Smooth muscle cell (in vitro differentiated cells): ENCODE measurements at regions not wholly inside any gene's neighbourhood (a gene's known extent, or its start where the extent isn't known, plus 50 kb on each side); places are given as distances from the start of the nearest gene placed in this dataset.

Experiments
- DNase-seq: peaks from one replicate; lab custom pipeline; 2025; ENCODE audit not compliant: unreplicated experiment; lab: John Stamatoyannopoulos, UW
- H2AFZ ChIP-seq: fragments of 200-600 bp; sonication (generic); 2 replicates; pipeline ENCODE4 v1.6.0; 2016; ENCODE audit warnings: antibody characterized with exemption, low read depth, mild to moderate bottlenecking
- H3F3A ChIP-seq: fragments of 200-600 bp; sonication (generic); 2 replicates; pipeline ENCODE4 v1.6.0; 2017; ENCODE audit warnings: antibody characterized with exemption, low read depth
- H3K27ac ChIP-seq: fragments of 200-600 bp; sonication (generic); 2 replicates; pipeline ENCODE4 v1.5.1; 2016; ENCODE audit warnings: low read depth, mild to moderate bottlenecking
- H3K27me3 ChIP-seq: fragments of 200-600 bp; sonication (generic); 2 replicates; pipeline ENCODE4 v1.6.1; 2016; ENCODE audit warnings: low read depth, mild to moderate bottlenecking
- H3K36me3 ChIP-seq: fragments of 200-600 bp; sonication (generic); 2 replicates; pipeline ENCODE4 v1.5.1; 2016; ENCODE audit warnings: low read depth
- H3K4me1 ChIP-seq: fragments of 200-600 bp; sonication (generic); 2 replicates; pipeline ENCODE4 v1.5.1; 2016; ENCODE audit warnings: low read depth
- H3K4me2 ChIP-seq: fragments of 200-600 bp; sonication (generic); 2 replicates; pipeline ENCODE4 v1.6.0; 2016; ENCODE audit warnings: mild to moderate bottlenecking
- H3K4me3 ChIP-seq: fragments of 200-600 bp; sonication (generic); 2 replicates; pipeline ENCODE4 v1.5.1; 2016; ENCODE audit warnings: mild to moderate bottlenecking
- H3K79me2 ChIP-seq: fragments of 200-600 bp; sonication (generic); 2 replicates; pipeline ENCODE4 v1.6.0; 2016; ENCODE audit warnings: low read depth, mild to moderate bottlenecking
- H3K9ac ChIP-seq: fragments of 200-600 bp; sonication (generic); 2 replicates; pipeline ENCODE4 v1.6.0; 2016; ENCODE audit warnings: low read depth
- H3K9me3 ChIP-seq: fragments of 200-600 bp; sonication (generic); replicated peaks from 2 replicates; pipeline ENCODE4 v1.5.1; 2016; ENCODE audit warnings: low read depth
- H4K20me1 ChIP-seq: fragments of 200-600 bp; sonication (generic); 2 replicates; pipeline ENCODE4 v1.6.0; 2016; ENCODE audit warnings: low read depth
- WGBS: methylation state at CpG from one replicate; pipeline ENCODE4 v1.1.7; 2016; ENCODE audit warnings: low lambda C conversion rate; 5-methylcytosine and 5-hydroxymethylcytosine counted together
- TF ChIP-seq, protein P1 (sequence below): fragments of 200-600 bp; sonication (generic); IDR thresholded peaks from 2 replicates; pipeline ENCODE4 v1.5.1; 2017; ENCODE audit warnings: borderline replicate concordance, mild to moderate bottlenecking, antibody characterized with exemption; ENCODE audit not compliant: insufficient read depth, poor library complexity, severe bottlenecking

- Histone ChIP-seq H3K36me3 (no peaks in the 10 kb centered on the region), H3K27ac (no peak overlapping the region)
- 89% methylated on average over 3 of the region's 3 CpGs for WGBS
These were observed 454.1 kb upstream of the RGMA start for GRCh38 chr15:93543093-93543492.

DNA sequence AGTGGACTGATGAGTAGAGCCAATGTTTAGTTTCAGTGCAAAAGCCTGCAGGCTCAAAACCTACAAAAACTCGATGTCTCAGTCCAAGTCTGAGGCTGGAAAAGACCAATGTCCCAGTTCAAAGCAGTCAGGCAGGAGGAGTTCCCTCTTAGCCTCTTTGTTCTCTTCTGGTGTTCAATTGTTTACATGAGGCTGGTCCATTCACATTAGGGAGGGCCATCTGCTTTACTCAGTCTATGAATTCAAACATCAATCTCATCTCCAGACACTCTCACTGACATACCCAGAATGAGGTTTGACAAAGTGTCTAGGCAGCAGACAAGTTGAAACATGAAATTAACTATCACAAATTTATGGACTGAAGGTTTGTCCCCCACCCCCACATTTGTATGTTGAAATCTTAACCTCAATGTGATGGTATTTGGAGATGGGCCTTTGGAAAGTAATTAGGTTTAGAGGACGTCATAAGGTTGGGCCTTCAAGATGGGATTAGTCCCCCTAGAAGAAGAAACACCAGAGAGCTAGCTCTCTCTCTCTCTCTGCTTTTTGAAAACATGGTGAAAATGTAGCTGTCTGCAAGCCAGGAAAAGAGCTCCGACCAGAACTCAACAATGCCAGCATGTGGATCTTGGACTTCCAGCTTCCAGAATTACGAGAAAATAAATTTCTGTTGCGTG lies 438.5 kb upstream of the RGMA start:
- no peaks in the 10 kb centered on the region for H3F3A ChIP-seq
- no peak overlapping the region for H3K4me3 ChIP-seq
- H2AFZ ChIP-seq: no peak overlapping the region
- H3K9ac ChIP-seq: no peak overlapping the region
- no peaks in the 10 kb centered on the region for H3K9me3 ChIP-seq
- no peaks in the 10 kb centered on the region for H4K20me1 ChIP-seq
- H3K4me1 ChIP-seq: no peaks in the 10 kb centered on the region
- 80% methylated on average over 5 of the region's 5 CpGs for WGBS
- H3K36me3 ChIP-seq: no peaks in the 10 kb centered on the region
- H3K79me2 ChIP-seq: no peaks in the 10 kb centered on the region
- no peak overlapping the region for H3K27ac ChIP-seq
- DNase-seq: no peak
- TF ChIP-seq, protein P1, sequence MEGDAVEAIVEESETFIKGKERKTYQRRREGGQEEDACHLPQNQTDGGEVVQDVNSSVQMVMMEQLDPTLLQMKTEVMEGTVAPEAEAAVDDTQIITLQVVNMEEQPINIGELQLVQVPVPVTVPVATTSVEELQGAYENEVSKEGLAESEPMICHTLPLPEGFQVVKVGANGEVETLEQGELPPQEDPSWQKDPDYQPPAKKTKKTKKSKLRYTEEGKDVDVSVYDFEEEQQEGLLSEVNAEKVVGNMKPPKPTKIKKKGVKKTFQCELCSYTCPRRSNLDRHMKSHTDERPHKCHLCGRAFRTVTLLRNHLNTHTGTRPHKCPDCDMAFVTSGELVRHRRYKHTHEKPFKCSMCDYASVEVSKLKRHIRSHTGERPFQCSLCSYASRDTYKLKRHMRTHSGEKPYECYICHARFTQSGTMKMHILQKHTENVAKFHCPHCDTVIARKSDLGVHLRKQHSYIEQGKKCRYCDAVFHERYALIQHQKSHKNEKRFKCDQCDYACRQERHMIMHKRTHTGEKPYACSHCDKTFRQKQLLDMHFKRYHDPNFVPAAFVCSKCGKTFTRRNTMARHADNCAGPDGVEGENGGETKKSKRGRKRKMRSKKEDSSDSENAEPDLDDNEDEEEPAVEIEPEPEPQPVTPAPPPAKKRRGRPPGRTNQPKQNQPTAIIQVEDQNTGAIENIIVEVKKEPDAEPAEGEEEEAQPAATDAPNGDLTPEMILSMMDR: no peak
- no peak overlapping the region for H3K4me2 ChIP-seq
- H3K27me3 ChIP-seq: peaks cover 34% of the 10 kb centered on the region

More at GRCh38 chr15:93543093-93543492, 454.1 kb upstream of the RGMA start:
- Histone ChIP-seq H3K4me2 (no peak overlapping the region), H3K9me3 (no peaks in the 10 kb centered on the region), H2AFZ (no peak overlapping the region), H3K4me1 (no peaks in the 10 kb centered on the region), H3K9ac (no peak overlapping the region), H3K79me2 (no peaks in the 10 kb centered on the region), H3F3A (no peaks in the 10 kb centered on the region), H4K20me1 (no peaks in the 10 kb centered on the region), H3K27me3 (no peaks in the 10 kb centered on the region), H3K4me3 (no peak overlapping the region)
- DNase-seq: no peak
- TF ChIP-seq, protein P1: no peak

GRCh38 chr15:93524432-93524831 lies 435.4 kb upstream of the RGMA start:
- no peaks in the 10 kb centered on the region for H3K79me2 ChIP-seq
- H3F3A ChIP-seq: no peaks in the 10 kb centered on the region
- no peaks in the 10 kb centered on the region for H3K4me1 ChIP-seq
- H3K27ac ChIP-seq: no peak overlapping the region
- no peak overlapping the region for H2AFZ ChIP-seq
- H3K4me3 ChIP-seq: no peak overlapping the region
- no peak overlapping the region for H3K4me2 ChIP-seq
- no peaks in the 10 kb centered on the region for H4K20me1 ChIP-seq
- no peak for DNase-seq
- H3K36me3 ChIP-seq: no peaks in the 10 kb centered on the region
- H3K9me3 ChIP-seq: no peaks in the 10 kb centered on the region
- 89% methylated on average over 6 of the region's 6 CpGs for WGBS
- H3K27me3 ChIP-seq: peaks cover 40% of the 10 kb centered on the region
- H3K9ac ChIP-seq: no peak overlapping the region
- TF ChIP-seq, protein P1: no peak

DNA sequence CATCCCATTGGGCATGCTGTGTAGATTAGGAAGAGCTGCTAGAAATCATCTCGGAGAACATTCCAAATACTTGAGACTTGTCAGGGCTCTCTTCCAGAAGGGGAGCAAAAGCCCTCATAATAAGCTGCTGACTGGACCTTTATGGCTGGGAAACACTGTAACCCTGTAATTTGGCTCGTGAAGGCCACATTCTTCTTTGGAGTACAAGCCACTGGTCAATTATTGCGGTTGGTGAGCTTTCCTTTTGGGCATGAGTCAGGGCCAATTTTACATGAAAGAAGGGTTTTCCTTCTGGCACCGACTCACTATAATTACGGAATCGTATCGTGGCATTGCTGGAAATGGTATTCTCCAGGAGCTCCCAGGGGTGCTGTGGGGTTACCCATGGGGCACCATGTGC lies 434.5 kb upstream of the RGMA start:
- whole genome bisulfite sequencing: 67% methylated on average over 7 of the region's 7 CpGs
- no peak for DNase-seq
- Histone ChIP-seq H3K36me3 (no peaks in the 10 kb centered on the region), H3K4me1 (no peaks in the 10 kb centered on the region), H3K27ac (no peak overlapping the region), H3K4me2 (no peak overlapping the region), H3F3A (no peaks in the 10 kb centered on the region), H3K9ac (no peak overlapping the region), H3K4me3 (no peak overlapping the region), H3K79me2 (no peaks in the 10 kb centered on the region), H3K9me3 (no peaks in the 10 kb centered on the region), H3K27me3 (peaks cover 37% of the 10 kb centered on the region), H2AFZ (no peak overlapping the region), H4K20me1 (no peaks in the 10 kb centered on the region)
- TF ChIP-seq, protein P1: no peak
